ENCODE measurements at regions not wholly inside any gene's neighbourhood (a gene's known extent, or its start where the extent isn't known, plus 50 kb on each side); places are given as distances from the start of the nearest gene placed in this dataset.
"Not testable (repeated sequence)": the region's sequence is repeated elsewhere in the genome, so short reads cannot be mapped to it uniquely, and the experiment has no call there.

DNA sequence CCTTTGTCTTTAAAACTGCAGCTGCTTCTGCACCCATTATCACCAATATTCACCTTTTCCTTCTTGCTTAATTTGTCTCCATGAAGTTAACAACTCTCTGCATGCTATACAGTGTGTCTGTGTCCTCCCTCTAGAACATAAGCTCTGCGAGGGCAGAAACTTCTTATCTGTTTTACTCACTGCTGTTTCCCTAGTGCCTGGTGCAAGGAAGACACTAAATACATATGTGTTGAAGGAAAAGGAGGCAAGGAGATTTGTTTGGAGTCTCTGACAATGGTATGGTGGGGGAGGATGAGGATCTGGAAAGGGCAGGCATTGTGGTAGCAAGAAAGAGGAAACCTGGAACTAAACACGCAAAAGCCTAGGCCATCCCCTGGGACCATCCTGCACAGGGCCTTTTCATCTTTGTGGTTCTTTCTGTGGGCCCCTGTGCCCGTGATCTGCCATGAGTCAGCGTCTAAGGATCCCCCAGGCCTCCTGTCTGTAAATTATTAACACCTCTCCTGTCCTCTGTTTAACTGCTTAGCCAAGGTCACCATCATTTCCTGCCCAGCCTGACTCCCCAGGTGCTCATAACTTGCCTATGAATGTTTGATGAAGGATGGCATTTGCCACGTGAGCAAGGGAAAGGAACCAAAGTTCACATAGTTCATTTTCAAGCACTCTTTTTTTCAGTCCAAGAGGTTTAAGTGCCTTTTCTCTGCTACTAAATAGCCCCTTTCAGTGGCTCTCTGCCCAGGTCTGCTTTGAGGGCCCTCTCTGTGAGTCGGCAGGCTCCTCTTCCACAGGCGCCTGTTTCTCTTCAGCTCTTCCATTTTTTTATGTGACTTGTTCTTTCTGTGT lies 131.1 kb downstream of the RASSF10 start:
- FAIRE-seq: no peak
- no peak for TF ChIP-seq POLR2AphosphoS5 (IDR thresholded peaks at IDR 0.05; ENCODE audit: low read depth, low read length)
- TF ChIP-seq TAF1 (IDR thresholded peaks at IDR 0.05; ENCODE audit: borderline replicate concordance, low read depth, low read length): no peak
- no peak for TF ChIP-seq POLR2A (IDR thresholded peaks at IDR 0.05; ENCODE audit: low read depth, low read length)

DNA sequence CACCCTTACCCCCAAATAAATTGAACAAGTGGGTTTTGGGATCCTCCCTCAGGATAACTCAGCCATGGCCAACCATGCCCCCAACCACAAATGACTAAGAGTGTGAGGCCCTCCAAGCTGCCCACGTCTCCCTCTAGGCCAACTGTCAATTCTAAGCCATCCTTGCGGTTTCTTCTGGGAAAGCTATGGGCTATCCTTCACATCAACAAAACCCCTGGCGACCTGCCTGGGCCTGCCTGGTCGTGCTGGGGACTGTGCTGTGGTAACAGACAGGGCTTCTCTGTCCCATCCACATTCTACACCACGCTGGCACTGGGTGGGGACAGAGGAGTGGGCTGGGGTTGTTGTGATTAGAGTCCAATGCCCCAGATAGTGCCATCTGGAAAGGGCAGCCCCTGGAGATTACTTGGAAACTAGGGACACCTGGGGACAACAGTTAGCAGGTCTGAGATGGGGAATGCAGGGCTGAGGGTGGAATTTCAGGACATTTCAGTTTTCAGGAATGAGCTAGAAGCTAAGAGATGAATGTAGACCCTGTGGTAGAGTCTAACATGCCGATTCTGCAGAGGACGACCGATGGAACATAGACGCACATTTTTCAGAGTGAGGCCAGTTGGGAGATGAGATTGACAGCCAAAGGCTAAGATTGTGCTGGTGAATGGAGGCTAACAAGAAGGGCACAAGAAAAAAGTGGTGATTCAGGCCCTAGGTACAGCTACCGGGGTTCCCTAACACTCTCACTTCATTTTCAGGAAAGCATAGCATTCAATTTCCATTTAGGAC lies 131.9 kb downstream of the RASSF10 start:
- DNase-seq (ENCODE audit: insufficient read length) (no peak), FAIRE-seq (no peak)
- no peak for TF ChIP-seq TAF1 (IDR thresholded peaks at IDR 0.05; ENCODE audit: borderline replicate concordance, low read depth, low read length)
- TF ChIP-seq POLR2A (IDR thresholded peaks at IDR 0.05; ENCODE audit: low read depth, low read length): no peak
- no peak for TF ChIP-seq POLR2AphosphoS5 (IDR thresholded peaks at IDR 0.05; ENCODE audit: low read depth, low read length)

More for the DNA sequence above, 131.1 kb downstream of the RASSF10 start:
- no peak for DNase-seq (ENCODE audit: insufficient read length)

DNA sequence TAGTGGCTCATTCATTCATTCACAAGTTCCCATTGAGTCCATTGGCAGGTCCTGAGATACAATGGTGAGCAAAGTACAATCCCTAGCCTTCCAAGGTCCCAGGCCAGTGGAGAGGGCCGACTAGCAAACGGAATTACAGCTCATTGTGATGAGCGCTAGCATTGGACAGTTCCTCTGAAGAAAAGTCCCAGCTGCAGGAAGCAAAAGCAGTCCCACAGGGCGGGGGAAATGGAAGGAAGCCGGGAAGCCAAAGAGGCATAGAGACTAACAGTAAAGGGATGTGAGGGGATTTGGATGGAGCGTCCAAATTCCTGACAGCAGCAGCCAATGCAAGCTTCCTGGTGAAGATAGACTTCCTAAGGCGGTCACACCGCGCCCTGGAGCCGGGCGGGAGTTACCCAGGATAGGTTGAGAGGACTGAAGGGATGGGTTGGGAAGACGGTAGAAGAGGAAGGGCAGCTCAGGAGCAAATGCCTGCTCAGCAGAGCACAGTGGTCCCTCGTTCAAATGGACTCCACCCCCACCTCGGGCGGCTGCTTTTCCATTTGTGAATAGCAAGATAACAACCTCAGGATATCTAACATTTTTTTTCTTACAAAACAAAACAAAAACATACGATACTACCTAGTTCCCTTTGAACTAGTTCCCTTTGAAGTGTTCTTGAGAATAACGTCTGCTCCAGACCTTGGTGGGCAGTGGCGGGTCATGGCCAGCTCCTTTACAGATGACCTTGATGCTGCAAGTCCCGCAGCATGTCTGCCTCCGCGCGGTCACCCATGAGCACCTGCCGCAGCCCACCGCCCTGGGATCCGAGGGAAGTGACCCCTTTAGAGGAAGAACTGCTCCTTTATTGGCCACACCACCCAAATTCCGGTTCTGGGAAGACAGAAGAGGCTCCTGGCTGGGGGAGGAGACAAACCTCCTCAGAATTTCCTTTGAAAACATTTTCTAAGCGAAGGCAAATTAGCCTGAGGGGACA lies 132.9 kb downstream of the RASSF10 start:
- DNase-seq (ENCODE audit: insufficient read length) (no peak), FAIRE-seq (no peak)
- TF ChIP-seq POLR2AphosphoS5 (IDR thresholded peaks at IDR 0.05; ENCODE audit: low read depth, low read length) (no peak), POLR2A (IDR thresholded peaks at IDR 0.05; ENCODE audit: low read depth, low read length) (no peak), TAF1 (IDR thresholded peaks at IDR 0.05; ENCODE audit: borderline replicate concordance, low read depth, low read length) (no peak)

DNA sequence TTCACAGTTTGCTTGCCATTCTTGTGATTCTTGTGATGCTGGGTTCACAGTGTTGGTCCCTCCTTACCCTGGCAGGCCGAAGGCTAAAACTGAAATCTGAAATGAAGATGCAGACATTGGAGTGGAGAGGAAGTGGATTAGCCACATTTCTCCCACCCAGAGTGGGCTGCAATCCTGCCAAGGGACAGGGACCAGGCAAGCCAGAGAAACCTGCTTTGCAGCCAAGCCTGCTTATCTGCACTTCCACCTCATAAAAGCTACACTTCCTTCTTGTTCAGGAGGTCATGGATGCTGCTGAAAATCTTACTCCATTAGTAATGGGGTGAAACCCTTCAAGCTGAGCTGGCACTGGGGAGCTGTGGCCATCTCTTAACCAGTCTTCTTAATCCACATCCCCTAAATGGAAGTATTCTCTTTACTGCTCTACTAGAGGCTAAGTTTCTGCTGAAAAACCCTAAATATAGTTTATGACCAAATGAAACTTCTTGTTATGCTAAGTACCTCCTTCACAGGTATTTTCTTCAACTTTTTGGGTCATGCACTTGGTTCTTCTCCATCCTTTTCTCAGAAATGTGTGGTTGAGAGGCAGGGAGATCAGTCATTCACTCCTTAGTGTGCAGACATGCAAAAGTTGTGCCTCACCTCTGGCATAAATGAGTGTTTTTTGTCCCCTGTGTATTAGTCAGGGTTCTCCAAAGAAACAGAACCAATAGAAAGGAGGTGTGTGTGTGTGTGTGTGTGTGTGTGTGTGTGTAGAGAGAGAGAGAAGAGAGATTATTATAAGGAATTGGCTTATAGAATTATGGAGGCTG lies 133.9 kb upstream of the BMAL1 start:
- FAIRE-seq: peak; percentile 17
- TF ChIP-seq POLR2A (IDR thresholded peaks at IDR 0.05; ENCODE audit: low read depth, low read length) (no peak), POLR2AphosphoS5 (IDR thresholded peaks at IDR 0.05; ENCODE audit: low read depth, low read length) (no peak), TAF1 (IDR thresholded peaks at IDR 0.05; ENCODE audit: borderline replicate concordance, low read depth, low read length) (no peak)
- no peak for DNase-seq (ENCODE audit: insufficient read length)

DNA sequence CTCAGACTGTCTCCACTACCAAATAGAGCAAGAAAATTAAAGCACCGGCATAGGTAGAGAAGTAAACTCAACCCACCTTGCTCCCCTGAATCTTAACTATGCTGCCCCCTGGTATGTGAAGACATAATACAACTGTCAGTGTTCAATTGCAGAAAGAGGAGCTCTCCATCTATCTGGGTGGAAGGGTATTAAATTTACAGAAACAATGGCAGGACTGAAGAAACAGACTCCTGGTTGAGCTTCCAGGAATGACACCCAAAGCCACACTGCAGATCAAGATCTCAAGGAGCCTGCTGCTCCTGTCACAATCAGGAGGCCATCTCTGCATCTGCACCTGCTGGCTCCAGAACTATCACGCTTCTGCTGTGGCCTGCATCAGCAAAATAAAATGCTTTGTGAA lies 132.1 kb upstream of the BMAL1 start:
- TF ChIP-seq TAF1 (IDR thresholded peaks at IDR 0.05; ENCODE audit: borderline replicate concordance, low read depth, low read length): no peak
- no peak for TF ChIP-seq POLR2AphosphoS5 (IDR thresholded peaks at IDR 0.05; ENCODE audit: low read depth, low read length)
- no peak for TF ChIP-seq POLR2A (IDR thresholded peaks at IDR 0.05; ENCODE audit: low read depth, low read length)
- no peak for FAIRE-seq
- DNase-seq (ENCODE audit: insufficient read length): no peak

DNA sequence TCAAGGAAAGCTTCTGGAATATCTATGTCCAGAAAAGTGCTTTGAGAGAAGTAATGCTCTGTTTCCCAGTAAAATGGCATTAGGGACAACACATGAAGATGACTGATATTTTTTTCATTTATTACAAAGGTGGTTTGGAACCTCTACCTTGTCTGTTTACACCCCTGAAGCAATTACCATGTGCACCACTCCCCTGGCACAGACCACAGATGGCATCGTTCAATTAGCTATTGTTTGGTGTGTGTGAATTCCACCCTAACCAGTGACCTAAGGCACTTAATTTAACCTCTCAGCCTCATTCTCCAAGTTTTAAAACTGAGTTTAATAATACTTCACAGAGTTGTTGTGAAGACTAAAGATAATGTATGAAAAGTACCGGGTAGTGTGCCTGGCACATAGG lies 127.6 kb upstream of the BMAL1 start:
- no peak for FAIRE-seq
- no peak for DNase-seq (ENCODE audit: insufficient read length)
- no peak for TF ChIP-seq TAF1 (IDR thresholded peaks at IDR 0.05; ENCODE audit: borderline replicate concordance, low read depth, low read length)
- no peak for TF ChIP-seq POLR2AphosphoS5 (IDR thresholded peaks at IDR 0.05; ENCODE audit: low read depth, low read length)
- TF ChIP-seq POLR2A (IDR thresholded peaks at IDR 0.05; ENCODE audit: low read depth, low read length): no peak

- no peak for DNase-seq (ENCODE audit: insufficient read length)
- FAIRE-seq: no peak
- TF ChIP-seq POLR2A (IDR thresholded peaks at IDR 0.05; ENCODE audit: low read depth, low read length) (no peak), POLR2AphosphoS5 (IDR thresholded peaks at IDR 0.05; ENCODE audit: low read depth, low read length) (no peak), TAF1 (IDR thresholded peaks at IDR 0.05; ENCODE audit: borderline replicate concordance, low read depth, low read length) (no peak)
Observed at GRCh38 chr11:13150487-13150886, 127.1 kb upstream of the BMAL1 start.

GRCh38 chr11:13152264-13152663 lies 125.3 kb upstream of the BMAL1 start:
- FAIRE-seq (no peak), DNase-seq (ENCODE audit: insufficient read length) (no peak)
- no peak for TF ChIP-seq POLR2AphosphoS5 (IDR thresholded peaks at IDR 0.05; ENCODE audit: low read depth, low read length)
- TF ChIP-seq TAF1 (IDR thresholded peaks at IDR 0.05; ENCODE audit: borderline replicate concordance, low read depth, low read length): no peak
- TF ChIP-seq POLR2A (IDR thresholded peaks at IDR 0.05; ENCODE audit: low read depth, low read length): no peak

GRCh38 chr11:13152736-13153541 lies 124.7 kb upstream of the BMAL1 start:
- FAIRE-seq (no peak), DNase-seq (ENCODE audit: insufficient read length) (no peak)
- TF ChIP-seq POLR2AphosphoS5 (IDR thresholded peaks at IDR 0.05; ENCODE audit: low read depth, low read length) (no peak), TAF1 (IDR thresholded peaks at IDR 0.05; ENCODE audit: borderline replicate concordance, low read depth, low read length) (no peak), POLR2A (IDR thresholded peaks at IDR 0.05; ENCODE audit: low read depth, low read length) (no peak)

- not testable (repeated sequence) for DNase-seq (ENCODE audit: insufficient read length); FAIRE-seq
Observed at GRCh38 chr11:13154374-13154773, 123.2 kb upstream of the BMAL1 start.

Measured in GM12892 (cell line).